ENCODE measurements at regions not wholly inside any gene's neighbourhood (a gene's known extent, or its start where the extent isn't known, plus 50 kb on each side); places are given as distances from the start of the nearest gene placed in this dataset.
"Not testable (repeated sequence)": the region's sequence is repeated elsewhere in the genome, so short reads cannot be mapped to it uniquely, and the experiment has no call there.

- no peak for DNase-seq
These were observed 84.7 kb downstream of the RBBP6 start for GRCh38 chr16:24624102-24624501.

- DNase-seq: no peak
These were observed 86.9 kb downstream of the RBBP6 start for GRCh38 chr16:24626256-24626655.

- no peak for DNase-seq
These were observed 94.5 kb upstream of the TNRC6A start for GRCh38 chr16:24634919-24635318.

- DNase-seq: peak; percentile 49
These were observed 93.4 kb upstream of the TNRC6A start for GRCh38 chr16:24635900-24636610.

GRCh38 chr16:24639769-24640168, 89.7 kb upstream of the TNRC6A start:
- DNase-seq: no peak

- no peak for DNase-seq
These were observed 86.0 kb upstream of the TNRC6A start for GRCh38 chr16:24643489-24643888.

GRCh38 chr16:24645739-24646645, 83.5 kb upstream of the TNRC6A start:
- no peak for DNase-seq

GRCh38 chr16:24646646-24646995, 82.8 kb upstream of the TNRC6A start:
- DNase-seq: no peak

GRCh38 chr16:24652209-24652712, 77.2 kb upstream of the TNRC6A start:
- DNase-seq: no peak

GRCh38 chr16:24652803-24653202, 76.6 kb upstream of the TNRC6A start:
- DNase-seq: no peak

- DNase-seq: no peak
These were observed 75.7 kb upstream of the TNRC6A start for GRCh38 chr16:24653725-24654124.

- DNase-seq: not testable (repeated sequence)
These were observed 63.5 kb upstream of the TNRC6A start for GRCh38 chr16:24665942-24666341.

- no peak for DNase-seq
These were observed 62.1 kb upstream of the TNRC6A start for GRCh38 chr16:24667244-24667764.

- DNase-seq: no peak
These were observed 60.9 kb upstream of the TNRC6A start for GRCh38 chr16:24668481-24669061.

- DNase-seq: peak; percentile 93
These were observed 58.6 kb upstream of the TNRC6A start for GRCh38 chr16:24670623-24671454.

GRCh38 chr16:24671455-24671954, 57.9 kb upstream of the TNRC6A start:
- no peak for DNase-seq

- no peak for DNase-seq
These were observed 56.3 kb upstream of the TNRC6A start for GRCh38 chr16:24673155-24673554.

- no peak for DNase-seq
These were observed 54.6 kb upstream of the TNRC6A start for GRCh38 chr16:24674877-24675276.

- DNase-seq: no peak
These were observed 52.1 kb upstream of the TNRC6A start for GRCh38 chr16:24677388-24677787.
